Myocyte (in vitro differentiated cells): ENCODE measurements at regions not wholly inside any gene's neighbourhood (a gene's known extent, or its start where the extent isn't known, plus 50 kb on each side); places are given as distances from the start of the nearest gene placed in this dataset.
A peak's percentile ranks its signal among the peaks of the same experiment; 100 is the strongest.
"Not testable (repeated sequence)": the region's sequence is repeated elsewhere in the genome, so short reads cannot be mapped to it uniquely, and the experiment has no call there.

ENCODE experiments used
- DNase-seq: peaks from one replicate; pipeline ENCODE4 v3.0.0-alpha.2; 2012; ENCODE audit warnings: low read depth

DNA sequence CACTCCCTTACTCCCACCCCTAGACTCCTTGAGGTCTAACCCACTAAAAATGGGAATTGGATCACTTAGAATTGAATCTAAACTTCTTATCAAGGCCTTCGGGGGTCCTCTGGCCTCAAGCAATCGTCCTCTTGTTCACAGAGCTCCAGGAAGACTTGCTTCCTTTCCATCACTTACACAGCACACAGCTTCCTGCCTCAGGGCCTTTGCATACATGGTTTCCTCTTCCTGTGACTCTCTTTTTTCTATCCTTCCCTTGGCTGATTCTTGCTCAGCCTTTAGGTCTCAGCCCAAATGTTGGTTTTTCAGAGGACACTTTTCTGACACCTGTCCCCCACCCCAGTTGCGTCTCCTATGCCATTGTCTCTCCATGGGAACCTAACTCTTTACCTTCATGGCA is 50.0 kb upstream of the ALDH1B1 start:
- DNase-seq = no peak

DNA sequence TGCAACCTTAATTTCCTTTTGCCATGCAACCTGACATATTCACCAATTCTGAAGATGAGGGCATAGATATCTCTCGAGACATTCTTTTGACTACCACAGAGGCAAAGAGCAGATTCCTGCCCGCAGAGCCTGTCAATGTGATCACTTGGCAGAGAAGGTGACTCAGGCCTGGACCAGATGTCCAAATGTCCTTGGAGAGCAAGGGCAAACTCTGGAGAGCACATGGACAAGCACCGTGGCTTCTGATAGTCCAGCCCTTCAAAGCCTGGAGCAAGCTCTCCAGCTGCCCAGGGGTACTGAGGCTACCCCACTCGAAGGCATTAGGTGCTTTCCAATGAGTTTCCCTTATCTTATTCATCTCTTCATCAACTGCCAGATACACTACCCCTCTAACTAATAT is 50.4 kb upstream of the ALDH1B1 start:
- DNase-seq = no peak

DNA sequence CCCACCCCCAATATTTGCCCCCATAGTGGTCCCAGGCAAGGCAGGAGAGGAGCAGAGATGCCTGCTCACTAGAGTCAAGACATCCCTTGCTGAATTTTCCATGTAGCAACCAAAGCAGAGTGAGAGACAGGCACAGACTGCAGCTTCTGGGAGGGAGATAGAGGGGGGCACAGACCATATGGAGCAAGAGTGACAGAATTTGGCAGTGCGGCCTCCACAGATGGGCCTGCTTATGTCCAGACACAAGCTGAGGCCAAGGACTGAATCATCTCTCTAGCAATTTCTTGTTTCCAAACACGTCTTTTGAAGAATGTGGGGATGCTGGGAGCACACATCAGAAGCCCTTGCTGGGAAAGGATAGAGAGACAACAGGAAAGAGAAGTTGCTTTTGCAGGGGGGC is 53.0 kb upstream of the ALDH1B1 start:
- no peak for DNase-seq

DNA sequence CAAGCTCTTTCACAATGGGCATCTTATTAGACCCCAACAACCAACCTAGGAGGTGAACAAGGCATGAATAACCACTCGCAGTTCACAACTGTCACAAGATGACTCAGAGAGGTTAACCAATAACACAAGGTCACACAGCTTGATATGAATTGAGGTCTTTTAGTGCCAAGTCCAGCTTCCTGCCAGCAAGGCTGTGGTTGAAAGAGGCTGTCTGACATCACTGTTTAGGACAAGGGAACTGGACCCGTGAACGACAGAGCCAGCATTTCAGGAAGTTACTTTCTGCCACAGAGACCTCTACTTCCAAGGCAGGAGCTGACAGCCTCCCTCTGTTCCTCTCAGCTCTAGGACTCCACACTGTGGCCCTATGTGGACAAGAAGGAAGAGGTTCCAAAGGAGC is 53.4 kb upstream of the ALDH1B1 start:
- peak; percentile 77 for DNase-seq

DNA sequence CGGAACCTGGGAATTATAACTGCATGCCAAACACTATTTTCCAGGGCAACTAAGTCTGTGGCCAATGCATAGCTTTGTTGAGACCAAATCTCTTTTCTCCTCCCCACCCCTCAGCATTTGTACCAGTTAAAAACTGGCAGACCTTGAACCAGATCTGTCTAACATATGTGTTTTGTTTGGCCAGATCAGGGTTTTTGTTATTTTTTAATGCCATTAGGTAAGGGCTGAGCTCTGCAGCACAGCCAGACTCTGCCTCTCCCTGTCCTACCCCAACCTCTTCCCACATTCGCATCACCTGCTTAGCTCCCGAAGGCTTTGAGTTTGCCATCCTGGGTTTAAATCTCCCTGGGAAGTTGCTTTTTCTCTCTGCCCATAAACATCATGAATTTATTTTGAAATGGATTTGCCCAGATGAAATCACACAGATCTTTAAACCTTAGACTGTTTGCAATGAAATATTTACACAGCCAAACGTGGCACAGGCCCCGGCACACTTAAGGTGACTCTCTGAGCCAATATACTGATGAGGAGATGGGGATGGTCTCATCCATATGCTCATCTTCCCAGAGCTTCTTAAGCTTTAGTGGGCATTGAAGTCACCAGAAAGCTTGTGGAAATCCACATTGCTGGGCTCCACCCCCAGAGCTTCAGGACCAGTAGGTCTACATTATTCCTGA is 54.0 kb upstream of the ALDH1B1 start:
- DNase-seq = no peak

DNA sequence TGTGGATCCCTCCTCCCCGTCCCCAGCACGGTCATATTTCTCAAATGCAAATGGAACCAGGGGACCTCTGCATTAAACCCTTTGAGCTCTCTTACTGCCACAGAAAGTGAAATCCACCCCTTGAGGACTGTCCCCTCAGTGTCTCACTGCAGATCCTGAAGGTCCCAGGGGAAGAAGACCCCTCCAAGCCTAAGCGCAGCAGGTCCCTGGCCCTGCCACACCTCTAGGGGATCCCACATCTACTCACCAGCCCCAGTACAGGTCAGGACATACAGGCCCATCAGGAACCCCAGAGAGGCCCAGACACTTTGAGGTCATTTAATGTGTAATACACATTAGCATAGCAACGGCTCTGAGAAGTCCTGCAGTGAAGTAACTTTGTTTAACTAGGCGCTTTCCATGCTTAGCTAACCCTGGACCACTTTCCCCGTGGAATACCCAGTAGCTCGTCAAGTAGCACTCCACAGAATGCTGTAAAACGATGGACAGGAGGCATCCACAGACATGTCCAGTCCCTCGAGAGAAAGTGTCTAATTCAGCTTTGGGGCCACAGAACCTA is 54.7 kb upstream of the ALDH1B1 start:
- no peak for DNase-seq

DNA sequence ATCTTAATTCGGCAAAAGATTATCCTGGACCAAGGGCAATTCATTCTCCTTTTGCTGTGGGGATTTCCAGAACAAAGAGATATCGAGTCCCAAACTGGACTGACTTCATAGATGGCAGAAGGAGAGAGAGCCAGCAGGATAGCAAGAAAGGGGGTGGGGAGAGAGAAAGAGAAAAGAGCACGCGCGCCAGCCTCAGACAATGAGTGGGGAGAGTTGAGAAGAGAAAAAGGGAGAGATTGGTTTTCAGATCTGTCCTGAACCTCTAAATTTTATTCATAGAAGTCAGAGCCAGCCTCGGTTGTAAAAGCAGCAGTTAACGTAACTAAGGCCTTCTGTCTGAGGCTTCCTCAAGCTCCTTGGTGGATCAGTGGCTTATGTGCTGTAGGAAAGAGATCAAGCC is 55.3 kb upstream of the ALDH1B1 start:
- DNase-seq = no peak

DNA sequence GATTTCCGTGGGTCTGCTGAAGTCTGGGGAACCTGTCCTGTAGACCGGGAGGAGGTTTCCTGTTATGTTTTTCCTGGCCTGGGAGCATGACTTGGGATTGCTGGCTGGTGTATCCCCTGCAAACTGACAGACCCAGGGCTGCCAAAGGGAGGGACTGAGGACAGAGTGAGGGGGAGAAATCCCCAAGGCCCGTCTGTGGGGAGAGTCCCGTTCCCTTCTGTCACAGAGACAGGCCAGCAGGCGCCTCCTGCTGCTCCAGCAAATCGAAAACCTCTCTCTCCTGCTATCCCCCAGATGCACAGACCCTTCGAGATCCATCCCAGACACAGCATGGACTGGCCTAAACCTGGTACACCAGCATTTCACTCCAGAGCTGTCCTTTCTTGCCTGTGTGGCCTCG is 56.2 kb upstream of the ALDH1B1 start:
- DNase-seq = no peak

DNA sequence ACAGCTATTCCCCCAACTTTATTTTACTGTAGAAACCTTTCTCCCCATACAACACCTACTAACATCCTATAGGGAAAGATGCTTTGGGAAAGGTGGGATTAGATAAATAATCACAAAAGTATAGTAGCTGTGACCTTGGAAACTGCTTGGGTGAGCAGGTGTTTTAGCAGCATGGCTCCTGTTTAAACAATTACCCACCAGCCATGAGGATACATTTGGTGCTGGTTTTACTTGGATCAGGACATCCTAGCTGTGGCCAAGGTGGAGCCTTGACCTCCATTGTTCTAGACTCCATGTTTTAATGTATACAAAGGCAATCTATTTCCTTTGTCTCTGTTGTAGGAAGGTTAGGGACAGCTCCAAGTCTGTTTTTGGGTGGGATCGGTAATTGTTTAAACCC is 56.8 kb upstream of the ALDH1B1 start:
- DNase-seq = no peak

DNA sequence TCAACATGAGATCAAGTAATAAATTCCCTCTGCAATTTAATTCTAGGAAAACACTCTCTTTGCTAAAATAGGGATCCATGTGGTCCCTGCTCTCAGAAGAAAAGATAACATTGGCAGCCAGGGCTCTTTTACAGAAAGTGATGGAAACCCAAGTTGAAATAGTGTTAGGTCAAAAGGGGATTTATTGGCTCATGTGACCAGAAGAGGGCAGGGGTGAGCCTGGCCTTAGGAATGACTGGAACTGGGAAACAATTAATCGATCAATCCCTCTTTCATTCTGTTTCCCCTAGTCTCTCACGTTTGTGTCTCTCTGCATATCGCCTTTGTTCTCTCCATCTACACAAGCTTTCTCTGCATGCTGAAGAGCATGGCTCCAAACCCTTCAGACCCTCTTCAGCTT is 58.3 kb upstream of the ALDH1B1 start:
- DNase-seq = no peak

DNA sequence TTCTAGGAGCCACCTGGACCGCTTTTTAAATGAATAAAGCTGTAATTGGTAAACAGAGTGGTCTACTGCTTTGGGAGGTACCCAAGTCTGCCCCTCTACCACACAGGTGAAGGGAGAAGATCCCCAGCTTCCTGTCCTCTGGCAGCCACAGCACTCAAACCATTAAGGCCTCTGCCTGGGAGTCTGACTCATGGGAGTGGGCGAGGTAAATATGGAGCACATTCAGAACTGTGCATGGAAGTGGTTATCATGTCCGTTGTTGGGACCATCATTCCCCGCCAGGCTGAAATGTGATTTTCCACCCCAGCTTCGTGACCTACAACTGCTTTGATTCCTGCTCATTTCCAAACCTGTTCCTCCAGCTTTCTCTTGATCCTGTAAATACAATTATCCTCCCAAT is 59.5 kb upstream of the ALDH1B1 start:
- DNase-seq = no peak

DNA sequence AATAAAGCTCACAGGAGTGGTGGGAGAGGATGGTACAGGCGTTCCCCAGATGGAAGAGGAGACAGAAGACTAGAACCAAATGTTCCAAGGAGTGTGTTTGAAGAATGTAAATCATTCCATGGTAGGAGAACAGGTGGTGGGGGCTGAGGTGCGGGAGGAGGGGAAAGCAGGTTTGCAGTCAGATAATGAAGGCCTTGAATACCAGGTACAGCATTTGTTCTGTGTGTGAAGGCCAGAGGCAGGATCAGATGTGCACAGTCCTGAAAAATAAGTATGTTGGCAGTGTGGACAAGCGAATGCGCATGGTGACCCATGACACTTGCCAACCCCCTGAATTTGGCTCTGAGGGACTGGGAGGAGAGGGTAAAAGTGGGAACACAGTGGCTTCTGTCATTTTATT is 59.9 kb upstream of the ALDH1B1 start:
- DNase-seq = no peak

DNA sequence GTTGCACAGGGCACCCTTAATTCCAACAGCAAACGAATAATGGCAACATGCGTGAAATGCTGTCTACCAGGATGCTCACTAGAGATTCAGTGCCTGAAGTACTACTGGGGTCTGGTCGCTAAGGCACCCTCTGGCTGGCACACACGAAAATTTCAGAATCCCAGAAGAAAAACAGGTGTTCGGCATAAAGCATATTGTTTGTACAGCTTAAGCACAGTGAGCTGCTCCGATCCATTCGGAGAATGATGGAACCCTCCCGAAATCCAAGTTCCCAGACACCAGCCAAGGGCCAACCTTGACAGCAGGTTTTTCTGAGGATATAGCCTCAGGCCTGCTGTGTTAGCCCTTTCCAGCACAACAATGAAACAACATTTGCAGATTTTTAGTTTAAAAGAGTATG is 61.4 kb upstream of the ALDH1B1 start:
- no peak for DNase-seq

DNA sequence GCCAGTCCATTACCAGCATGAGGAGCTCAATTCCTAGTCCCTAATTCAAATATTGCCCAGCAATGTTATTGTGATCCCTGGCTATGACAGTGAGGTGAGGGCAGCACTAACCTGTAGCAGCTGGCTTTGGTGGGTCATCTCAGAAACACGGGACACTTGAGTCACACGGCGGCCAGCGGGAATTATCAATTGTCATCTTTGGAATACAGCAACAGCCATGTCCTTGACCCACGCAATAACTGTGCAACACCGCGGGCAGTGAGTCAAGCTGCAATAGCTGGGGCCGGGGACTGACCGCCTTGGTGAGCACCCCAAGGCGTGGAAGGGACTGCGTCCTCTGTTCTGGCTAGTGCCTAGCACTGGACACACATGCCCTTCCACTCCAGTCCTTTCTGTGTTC is 62.5 kb upstream of the ALDH1B1 start:
- DNase-seq = no peak

DNA sequence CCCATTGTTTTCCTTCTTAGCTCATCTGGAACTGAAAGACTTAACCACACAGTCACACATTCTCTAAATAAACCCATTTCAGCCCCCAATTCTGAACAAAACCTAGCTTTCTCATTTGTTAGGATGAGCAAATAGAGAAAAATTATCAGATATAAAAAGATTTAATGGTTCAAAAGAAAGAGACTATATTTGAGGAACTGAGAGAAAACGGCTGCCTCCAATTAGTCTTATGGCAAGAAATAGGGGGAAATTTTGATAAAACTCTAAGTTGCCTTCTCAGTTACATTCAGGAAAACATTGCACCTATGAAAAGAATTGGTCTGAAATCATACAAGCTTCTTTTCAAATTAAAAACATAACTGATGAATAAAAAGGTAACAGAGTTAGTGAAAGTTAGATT is 63.7 kb upstream of the ALDH1B1 start:
- no peak for DNase-seq

DNA sequence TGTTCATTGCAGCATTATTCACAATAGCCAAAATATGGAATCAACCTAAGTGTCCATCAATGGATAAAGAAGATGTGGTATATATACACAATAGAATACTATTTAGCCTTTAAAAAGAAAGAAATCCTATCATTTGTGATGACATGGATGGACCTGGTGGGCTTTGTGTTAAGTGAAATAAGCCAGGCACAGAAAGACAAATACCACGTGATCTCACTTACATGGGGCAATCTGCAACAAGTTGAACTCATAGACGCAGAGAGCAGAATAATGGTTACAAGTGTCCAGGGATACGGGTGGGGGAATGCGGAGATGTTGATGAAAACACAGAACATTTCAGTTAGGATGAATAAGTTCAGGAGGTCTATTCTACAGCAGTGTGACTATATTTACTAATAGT is 66.4 kb upstream of the ALDH1B1 start:
- no peak for DNase-seq

DNA sequence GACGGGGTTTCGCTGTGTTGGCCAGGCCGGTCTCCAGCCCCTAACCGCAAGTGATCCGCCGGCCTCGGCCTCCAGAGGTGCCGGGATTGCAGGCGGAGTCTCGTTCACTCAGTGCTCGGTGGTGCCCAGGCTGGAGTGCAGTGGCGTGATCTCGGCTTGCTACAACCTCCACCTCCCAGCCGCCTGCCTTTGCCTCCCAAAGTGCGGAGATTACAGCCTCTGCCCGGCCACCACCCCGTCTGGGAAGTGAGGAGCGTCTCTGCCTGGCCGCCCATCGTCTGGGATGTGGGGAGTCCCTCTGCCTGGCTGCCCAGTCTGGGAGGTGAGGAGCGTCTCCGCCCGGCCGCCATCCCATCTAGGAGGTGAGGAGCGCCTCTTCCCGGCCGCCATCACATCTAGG is 68.3 kb upstream of the ALDH1B1 start:
- not testable (repeated sequence) for DNase-seq

DNA sequence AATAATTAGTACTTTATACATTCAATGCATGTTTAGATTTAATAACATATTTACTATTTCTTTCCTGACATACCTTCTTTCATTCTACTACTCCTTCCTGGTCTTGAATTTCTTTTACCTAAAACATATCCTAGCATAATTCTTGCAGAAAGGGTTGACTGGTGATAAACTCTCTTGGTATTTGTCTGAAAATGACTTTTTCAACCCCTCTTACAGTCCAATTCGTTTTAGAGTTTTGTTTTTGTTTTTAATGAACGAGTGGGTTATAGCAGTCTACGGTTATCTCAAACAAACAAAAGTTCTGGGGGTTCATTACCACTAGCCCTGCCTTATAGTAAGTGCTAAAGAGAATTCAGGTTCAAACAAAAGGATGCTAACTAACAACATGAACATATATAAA is 69.6 kb upstream of the ALDH1B1 start:
- no peak for DNase-seq

DNA sequence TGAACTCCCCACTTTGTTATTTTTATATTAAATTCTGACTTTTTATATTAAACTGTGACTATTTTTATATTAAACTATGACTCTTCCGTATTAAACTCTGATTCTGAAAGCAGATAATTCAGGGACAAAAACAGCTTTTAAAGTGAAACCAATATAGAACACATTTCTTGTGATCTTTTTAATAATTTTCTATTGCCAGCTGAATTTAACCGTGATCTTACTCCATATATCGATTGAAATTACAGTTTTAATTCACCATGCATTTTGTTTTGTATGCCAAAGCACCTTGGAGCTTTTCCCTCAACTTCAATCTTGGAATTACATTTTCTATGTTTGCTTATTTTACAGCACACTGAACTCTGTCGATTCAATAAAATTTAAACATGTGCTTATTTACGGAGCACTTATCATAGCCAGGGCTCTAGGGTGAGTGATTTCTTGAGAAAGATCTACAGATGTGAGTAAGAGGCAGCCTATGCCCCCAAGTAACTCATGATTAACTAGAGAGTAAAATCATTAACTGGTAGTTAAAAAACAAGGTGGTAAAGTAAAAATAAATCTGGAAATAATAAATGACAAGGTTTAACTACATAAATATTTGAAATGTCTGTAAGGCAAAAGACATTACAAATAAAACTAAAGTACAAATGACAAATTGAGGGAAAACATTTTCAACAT is 72.9 kb upstream of the ALDH1B1 start:
- DNase-seq = no peak

DNA sequence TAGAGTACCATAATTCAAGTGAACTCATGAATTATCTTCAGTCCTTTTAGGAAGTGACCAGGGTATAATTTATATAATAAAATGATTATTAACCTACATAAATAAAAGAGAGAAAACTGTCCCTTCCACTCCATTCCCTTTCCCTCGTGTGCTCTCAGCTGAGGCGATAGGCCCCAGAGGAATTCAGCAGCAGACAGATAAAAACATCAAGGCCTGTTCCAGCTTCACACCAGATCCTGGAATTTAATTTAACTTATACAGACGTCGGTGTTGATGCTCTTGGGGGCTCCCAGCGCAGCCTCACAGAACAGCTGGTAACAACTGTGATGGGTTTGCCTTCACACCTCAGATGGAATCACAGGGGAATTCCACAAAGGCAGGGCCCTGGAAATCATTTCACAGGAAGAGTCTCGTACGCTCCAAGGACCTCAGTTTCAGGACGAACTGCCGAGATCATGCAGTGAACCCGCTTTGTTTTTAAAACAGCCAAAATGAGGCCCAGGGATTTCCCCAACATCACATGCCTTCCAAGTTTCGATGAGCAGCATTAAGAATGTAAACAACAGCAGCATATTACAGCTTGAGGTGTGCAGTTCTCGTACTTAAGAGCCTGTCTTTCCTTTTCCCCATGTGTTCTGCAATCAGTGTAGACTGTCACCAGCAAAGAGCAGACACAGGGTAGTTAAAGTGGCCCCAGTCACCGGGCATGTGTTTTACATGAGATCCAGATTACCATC is 73.6 kb upstream of the ALDH1B1 start:
- DNase-seq = peak; percentile 13

DNA sequence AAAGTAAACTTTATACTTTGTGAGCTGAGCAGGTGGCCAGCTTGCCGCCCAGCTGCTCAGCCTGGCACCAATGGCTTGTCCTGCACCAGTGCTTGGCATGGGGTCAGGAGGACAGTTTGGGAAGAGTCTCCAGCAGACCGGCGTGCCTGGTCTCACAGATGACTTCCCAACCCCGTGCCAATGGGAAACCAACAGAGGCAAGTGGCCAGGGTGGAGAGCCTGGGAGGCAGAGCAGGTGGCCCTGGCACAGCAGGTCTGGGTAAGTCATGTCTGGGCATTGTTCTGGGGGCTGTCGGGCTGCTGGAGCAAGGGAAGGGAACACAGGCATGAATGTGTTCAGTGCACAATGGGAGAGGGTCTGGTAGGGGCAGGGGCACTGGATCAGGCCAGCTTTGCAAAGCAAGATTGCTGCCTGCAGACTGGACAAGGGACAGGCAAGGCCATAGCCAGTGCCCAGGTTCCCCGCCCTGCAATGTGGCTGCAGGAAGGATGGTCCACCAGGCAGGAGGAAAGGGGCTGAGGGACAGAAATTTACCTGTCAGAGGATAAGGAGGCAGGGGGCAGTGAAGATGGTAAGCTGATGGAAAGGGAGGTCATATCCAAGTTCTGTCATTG is 76.2 kb upstream of the ALDH1B1 start:
- peak; percentile 89 for DNase-seq

DNA sequence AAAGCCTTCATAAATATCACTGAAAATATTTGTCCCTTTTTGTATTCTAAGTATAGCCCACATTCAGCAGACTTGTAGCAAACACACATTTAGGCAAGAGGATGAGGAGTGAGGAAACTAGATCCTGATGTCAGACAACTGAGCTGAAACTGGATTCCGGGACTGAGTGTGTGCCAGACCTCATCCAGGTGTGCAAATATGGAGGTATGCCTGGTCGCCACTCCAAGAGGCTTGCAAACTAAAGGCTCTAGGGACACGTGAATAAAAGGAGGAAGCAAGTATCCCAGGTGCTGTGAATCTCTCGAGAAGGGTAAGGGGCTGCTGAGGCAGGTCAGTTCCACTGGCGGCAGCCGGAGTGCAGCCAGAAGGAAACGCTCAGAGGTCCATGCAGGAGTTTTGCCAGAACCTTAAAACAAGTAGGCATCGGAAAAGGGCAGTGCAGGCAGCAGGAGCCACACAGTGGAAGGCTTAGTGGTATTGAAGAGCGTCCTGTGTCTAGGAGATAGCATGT is 77.4 kb upstream of the ALDH1B1 start:
- DNase-seq = no peak
